Activated CD8-positive, alpha-beta memory T cell treated with anti-CD3 and anti-CD28 coated beads for 4 hours (primary cell): ENCODE measurements at regions not wholly inside any gene's neighbourhood (a gene's known extent, or its start where the extent isn't known, plus 50 kb on each side); places are given as distances from the start of the nearest gene placed in this dataset.
"Not testable (repeated sequence)": the region's sequence is repeated elsewhere in the genome, so short reads cannot be mapped to it uniquely, and the experiment has no call there.

Experiments used
- DNase-seq, 2 donors: peaks; one replicate each; pipeline ENCODE4 v3.0.0-alpha.2; 2020; ENCODE audit warnings: low read depth in 2 of 2

DNA sequence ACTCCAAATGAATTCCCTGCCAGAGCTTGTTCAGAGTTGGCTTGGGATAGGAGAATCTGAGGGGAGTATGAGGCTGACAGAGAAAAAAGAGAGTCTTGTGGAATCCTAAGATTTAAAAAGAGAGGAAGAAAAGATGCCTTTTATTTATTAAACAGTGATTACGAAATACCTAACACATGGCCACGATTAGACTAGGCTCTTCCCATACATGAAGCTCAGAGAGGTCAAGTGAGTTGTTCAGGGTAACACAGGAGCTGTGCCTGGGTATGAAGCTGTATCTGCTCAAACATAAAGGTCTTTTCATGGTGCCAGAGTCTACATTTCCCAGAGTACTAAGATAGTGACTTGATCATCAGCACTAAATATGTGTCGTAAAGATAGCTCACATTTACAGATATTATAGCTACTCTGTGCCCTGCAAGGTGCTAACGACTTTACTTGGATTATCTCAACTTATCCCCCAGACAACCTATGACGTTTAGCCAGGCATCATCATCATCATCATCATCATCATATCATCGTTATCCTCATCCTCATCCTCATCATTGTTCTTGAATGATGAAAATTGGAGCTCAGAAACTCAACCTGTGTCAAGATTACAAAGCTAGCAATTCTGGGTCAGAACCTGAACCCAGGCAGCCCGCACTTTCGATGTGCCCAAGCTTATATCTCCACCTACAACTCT, 500.8 kb downstream of the NPIPA7 start:
- DNase-seq, result no peak

DNA sequence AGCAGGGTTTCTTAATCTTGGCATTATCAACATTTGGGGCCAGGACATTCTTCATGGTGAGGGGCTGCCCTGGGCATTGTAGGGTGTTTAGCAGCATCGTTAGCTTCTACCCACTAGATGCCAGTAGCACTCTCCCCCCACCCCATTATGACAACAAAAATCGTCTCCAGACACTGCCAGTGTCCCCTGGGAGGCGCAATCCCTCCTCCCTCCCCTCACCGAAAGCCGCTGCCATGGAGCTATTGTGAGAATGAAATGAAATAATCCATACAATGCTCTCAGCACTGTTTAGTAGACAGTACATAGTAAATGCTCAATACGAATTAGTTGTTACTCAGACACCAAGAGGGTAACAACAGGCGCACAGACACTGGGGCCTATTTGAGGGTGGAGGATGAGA, 502.9 kb downstream of the NPIPA7 start:
- no peak for DNase-seq

DNA sequence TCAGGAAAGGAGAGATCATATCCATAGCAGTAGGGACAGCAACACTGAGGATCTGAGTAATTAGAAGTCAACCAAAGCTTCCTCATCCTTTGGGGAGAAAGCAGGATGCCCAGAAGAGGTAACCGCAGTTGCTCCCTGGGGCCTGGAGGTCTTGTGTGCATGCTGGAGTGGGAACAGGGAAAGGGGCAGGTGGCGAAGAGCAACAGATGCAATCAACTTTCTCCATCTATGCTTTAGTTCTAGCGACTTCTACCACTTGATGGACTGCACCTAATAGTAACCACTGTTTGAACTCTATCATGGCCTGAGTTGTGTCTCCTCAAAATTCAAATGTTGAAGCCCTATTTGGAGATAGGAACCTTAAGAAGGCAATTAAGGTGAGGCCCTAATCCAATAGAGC, 503.8 kb downstream of the NPIPA7 start:
- no peak for DNase-seq

DNA sequence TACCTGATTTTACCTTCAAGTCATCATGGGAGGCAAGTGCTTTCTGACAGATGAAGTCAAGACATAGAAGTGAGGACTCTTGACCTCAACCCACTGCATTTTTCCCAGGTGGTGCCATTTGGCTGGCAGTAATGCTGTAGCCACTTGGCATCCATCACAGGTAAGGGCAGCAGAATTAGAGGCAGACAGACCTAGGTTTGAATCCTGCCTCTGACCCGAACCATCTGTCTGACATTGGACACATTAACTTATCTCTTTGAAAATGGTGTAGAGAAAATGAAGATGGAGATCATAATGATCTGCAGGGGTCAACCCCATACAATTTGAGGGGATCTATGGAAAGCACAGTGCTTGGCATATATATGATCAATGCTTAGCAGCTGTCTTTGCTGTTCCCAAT, 505.5 kb downstream of the NPIPA7 start:
- DNase-seq, result no peak

DNA sequence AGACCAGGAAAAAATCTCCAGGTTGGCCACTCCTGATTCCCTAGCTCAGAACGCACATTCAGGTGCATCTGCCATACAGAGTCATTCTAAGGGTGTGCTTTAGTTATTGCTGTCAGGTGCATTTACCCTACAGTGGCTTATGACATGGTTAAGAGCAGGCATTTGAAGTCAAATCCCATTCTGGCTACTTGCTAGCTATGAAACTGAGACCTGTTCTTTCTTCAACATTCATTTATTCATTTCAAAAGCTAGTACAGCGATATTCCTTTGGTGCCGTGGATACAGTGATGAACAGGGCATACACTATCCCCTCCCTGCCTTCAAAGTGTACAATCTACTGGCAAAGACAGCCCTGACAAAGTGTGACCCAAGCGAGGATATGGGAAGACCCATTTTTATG, 508.3 kb downstream of the NPIPA7 start:
- DNase-seq, result no peak

DNA sequence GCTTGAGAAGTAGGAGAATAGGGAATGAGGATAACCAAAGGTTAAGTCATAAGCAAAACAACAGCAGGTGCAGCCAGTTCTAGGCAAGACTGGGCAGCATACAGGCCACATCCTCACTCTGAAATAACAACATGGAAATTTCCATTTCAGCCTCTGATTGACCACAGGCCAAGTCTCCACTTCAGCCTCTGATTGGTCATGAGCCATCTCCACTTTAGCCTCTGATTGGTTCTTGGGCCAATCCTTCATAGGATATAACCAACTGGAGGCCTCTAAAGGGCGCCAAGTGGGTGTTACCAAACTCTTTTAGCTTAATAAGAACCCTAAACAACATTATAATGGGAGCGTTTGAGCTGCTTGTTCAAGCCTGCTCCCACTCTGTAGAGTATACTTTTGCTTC, 512.0 kb downstream of the NPIPA7 start:
- no peak for DNase-seq

DNA sequence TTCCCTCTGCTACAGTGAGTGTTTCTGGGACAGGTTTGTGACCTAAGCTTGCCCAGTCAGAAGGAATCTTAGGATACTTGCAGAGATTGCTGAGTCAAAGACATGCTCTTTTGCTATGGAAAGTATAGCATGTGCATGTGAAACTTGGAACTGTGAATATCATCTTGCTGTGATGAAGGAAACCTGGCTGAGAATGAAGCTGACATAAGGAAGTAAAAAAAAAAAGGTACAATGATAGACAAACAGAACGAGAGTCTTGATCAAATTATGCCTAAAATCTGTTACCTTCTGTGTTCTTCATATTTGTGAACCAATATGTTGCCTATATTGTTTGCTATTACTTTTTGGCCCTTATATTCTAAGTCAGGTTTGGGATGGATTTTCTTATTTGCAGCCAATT, 525.7 kb downstream of the NPIPA7 start:
- DNase-seq, result no peak

DNA sequence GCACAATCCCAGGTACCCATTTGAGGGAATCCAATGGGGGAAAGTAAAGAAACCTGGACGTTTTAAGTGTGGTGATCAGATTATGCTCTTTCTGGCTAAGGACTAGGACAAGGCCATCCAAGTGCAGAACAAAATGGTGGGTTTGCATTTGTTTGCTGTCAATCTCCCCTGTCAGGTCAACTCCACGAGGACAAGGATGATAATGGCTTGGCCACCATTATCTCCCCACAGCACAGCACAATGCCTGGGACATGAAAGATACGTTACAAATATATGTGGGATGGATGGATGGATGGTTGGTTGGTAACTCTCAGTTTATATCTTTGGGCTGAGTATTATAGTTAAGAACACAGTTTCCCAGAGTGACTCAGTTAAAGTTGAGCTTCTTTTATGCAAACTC, 526.9 kb downstream of the NPIPA7 start:
- no peak for DNase-seq

DNA sequence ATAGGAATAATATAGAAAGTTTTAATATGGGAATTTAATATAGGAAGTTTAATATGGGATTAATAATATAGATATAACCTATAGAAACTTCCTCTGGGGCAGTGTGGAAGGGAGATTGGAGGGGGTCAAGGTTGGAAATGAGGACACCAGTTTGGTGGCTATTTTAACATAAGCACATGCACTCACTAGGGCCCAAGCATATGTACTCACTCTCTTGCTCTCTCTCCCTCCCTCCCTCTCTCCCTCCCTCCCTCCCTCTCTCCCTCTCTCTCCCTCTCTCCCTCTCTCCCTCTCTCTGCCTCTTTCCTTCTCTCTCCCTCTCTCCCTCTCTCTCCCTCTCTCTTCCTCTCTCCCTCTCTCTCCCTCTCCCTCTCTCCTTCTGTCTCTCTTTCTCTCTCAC, 528.1 kb downstream of the NPIPA7 start:
- no peak for DNase-seq

DNA sequence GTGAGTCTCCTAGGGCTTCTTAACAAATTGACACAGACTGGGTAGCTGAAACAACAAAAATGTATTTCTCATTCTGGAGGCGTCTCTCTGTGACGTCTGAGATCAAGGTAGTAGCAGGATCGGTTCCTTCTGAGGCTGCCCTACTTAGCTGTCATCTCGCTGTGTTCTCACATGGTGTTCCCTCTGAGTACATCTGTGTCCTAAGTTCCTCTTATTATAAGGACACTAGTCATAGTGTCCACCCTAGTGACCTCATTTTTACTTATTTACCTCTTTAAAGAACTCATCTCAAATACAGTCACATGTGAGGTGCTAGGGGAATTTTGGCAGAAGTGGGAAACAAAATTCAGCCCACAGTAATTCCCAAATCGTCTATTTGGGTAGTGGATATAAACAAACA, 529.1 kb downstream of the NPIPA7 start:
- DNase-seq, result no peak

DNA sequence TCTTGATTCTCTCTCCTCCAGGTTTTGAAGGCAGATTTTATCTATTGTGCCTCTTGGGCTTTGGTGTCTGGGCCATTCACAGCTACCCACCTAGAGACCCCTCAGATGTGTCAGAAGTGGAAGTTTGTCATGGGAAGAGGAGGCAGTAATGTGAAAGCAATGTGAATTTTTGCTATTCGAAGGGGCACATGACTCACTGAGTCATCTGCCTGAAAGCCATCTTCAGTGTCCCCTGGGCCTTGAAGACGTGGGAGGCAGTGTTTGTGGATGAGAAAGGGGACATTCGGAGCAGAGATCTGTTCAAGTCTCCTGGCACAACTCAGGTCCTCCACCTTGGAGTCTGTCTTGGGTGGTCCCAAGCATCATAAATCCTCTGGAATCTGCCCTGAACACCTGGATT, 530.2 kb downstream of the NPIPA7 start:
- DNase-seq, result no peak

DNA sequence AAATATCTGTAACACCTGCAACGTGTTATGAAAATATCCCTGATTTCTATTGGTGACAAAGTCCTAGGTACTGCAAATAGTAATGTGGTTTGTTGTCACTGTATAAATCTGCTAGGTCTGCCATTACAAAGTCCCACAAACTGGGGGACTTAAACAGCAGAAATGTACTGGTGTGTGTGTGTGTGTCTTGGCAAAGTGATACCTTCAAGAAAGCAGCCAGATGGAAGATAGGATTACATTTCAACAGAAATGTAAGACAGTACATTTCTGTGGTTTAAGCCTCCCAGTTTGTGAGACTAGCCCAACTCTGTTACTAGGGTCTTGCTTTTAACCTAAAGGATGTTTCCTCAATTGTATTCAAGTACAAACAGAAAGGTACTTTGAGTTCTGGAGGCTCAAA, 531.7 kb downstream of the NPIPA7 start:
- no peak for DNase-seq

DNA sequence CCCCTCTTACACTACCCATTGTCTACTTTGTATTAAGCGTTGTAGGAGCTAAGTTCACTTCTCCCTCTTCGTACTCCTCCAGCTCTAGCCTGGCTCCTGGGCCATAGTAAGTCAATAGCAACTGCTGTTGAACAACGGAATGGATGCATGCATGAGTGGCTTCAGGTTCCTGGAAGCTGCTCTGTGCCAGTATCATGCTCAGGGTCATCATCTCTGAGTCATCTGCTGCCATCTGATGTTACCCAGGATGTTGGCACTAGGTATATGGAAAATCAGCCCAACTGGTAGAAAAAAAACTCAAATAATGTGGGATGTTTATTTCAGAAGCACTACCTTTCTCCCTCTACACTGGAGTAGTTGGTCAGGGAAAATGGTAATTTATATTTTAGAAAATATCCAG, 536.8 kb downstream of the NPIPA7 start:
- DNase-seq, result no peak

DNA sequence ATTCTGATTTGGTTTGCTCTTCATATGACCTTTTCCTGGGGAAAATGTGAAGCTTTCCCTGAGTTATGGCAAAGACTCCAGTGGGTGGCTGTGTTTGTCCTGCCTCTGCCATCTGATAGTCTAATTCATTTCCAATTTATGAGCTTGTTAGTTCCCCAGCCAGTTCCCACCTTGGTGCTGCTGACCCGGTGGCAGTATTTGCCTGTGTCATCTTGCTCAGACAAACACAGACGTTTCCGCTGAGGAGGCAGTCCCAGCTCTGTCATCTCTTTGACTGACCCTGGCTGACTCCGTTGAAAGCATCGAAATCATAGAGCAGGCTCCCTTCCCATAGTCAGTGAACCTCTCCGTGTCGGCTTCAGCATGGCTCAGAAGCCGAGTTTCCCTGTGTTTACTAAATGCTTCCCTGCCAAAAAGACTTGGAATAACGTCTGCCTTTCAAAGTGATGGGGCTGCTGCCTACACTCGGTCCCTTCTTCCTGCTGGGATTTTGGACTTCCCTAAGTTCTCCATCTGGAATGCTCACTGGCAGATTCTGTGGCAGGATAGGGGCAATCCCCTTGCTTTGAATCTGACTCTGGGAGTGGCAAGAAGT, 538.3 kb downstream of the NPIPA7 start:
- no peak for DNase-seq

DNA sequence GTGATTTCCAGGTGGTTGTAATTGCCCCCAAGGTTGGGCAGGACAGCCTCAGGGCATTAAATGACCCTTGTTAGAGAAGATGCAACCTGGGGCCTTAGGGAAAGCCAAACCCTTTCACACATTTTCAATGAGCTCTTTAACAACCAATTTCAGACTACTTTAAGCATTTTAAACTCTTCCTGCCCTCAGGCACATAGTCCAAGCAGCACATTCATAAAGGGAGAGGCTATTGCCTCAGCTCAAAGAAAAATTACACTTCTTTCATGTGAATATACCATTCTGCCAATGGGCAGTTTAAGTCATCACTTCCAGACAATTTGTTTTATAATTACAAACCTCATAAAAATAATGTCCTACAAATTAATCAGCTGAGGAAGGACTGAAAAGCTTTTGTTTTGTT, 544.5 kb downstream of the NPIPA7 start:
- no peak for DNase-seq

DNA sequence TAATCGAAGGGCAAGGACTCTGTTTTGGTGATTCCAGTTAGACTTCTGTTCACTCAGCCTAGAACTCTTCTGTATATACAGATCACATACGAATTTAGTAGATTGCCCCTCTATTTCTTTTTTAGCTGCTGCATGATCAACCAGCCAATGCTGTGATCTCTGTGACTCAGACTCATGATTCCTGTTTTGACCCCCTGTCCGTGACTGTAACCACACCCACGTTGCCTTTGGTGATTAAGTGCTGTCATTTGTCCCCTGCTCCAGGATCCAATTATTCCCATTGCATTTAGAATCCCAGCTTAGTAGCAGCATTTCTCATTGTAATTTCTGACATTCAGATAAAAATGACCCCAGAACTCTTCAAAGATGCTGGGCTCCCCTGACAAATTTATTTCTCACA, 545.7 kb downstream of the NPIPA7 start:
- DNase-seq, result no peak

DNA sequence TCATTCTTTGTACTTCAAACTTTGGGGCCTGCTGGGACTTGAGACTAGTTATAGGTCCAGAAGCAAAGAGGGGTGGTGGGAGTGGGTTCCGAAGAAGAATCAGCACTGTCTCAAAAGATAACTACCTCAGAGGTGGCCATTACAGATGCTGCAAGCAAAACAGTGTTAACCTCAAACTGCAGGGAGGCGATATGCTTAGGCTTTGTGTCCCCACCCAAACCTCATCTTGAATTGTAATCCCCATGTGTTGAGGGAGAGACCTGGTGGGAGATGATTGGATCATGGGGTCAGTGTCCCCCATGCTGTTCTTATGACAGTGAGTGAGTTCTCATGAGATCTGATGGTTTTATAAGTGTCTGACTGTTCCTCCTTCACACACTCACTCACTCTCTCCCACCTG, 545.3 kb downstream of the XYLT1 start:
- DNase-seq, result no peak

DNA sequence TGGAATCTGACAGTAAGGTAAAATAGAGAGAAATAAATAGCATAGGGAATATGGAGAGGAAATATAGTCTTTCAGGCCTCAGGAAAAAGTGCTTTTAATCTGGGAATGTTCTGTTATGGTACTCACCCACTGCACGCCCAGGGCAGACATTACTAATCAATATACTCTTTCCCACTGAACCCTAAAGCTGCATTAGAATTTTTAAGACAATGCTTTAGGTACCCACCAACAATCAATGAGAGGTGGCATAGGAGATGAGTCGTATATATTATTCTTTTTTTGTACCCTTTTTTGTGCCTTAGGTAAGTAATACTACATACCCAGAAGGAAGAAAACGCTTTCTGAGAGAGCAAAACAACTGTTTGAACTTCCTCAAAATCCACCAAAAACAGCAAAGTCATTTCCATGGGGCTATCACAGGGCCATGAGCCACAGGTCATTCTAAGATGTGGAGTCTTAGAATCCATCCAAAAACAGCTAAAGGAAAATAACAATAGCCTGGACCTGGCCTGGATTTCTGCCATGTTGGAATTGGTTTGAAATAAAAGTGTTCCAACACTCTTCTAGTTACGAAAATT, 542.1 kb downstream of the XYLT1 start:
- no peak for DNase-seq

DNA sequence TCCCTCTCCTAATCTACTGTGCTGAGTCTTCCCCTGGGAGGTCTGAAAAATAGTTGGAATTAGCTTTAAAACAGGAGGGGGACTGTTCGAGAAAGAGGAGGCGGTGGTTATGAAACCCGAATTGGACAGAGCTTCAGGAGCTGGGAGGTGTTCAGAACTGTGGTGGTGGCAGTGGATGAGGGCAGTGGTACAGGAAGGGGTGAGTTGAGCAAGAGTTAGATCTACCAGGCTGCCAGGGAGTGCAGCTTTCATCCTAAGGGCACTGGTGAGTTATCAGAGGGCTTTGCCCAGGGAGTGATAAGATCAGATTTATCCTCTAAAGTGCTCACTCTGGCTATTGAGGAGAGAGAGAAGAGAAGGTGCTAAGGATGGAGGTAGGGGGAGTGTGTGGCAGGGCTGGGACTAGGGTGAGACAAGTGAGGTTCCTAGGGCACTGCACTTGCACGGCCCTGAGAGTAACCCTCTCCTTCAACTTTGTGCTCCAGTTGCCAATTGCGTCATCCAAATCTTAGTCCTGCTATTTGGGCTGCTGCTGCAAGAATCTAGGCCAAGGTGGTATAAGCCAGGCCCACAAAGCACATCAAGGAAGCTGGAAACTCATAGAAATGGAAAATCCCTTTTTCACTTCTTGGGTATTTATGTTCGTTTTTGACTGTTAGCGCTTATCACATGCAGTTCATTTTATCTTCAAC, 540.3 kb downstream of the XYLT1 start:
- no peak for DNase-seq

DNA sequence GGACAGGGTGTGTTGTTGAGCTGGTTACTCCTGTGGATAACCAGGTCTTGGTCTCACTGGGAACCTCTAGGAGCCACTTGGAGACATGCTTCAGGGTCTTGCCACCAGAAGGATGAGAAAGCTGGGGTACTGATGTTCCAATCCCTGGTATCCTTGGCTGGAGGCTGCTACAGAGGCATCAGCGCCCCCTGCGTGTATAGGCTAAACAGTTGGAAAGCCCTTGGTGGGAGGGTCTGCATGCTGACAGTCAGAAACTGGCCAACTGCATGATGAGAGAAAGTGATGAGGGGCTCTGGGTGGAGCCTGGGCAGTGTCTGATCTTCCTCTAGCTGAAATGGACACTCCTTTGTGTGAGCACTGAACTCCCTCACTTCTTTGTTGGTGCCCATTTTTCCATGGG, 536.9 kb downstream of the XYLT1 start:
- DNase-seq, result no peak

DNA sequence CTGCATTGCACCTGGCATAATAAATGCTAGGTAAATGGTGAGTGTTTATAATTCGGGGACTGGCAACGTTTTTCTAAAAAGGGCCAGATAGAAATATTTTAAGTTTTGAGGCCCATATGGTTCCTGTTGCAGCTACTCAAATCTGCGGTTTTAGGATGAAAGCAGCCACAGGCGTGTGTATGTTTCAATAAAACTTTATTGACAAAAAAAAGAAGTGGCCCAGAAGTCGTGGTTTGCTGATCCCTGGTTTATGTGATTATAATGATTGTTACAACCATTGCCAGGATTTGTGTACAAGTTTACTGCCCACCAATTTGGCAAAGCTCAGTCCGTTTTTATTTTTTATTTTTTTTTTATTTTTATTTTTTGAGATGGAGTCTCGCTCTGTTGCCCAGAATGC, 536.1 kb downstream of the XYLT1 start:
- DNase-seq, result no peak

DNA sequence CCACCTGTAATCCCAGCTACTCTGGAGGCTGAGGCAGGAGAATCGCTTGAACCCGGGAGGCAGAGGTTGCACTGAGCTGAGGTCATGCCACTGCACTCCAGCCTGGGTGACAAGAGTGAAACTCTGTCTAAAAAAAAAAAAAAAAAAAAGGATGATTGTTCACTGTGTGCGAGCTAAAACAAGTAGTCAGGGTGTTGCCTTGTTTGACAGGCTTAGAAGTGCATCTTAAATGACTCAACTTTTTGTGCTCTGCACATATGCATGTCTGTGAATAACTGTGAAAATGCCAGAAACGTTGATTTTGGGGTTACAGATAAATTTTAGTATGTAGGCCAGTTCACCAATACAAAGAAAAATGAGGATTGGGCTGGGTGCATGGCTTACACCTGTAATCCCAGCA, 534.9 kb downstream of the XYLT1 start:
- not testable (repeated sequence) for DNase-seq

DNA sequence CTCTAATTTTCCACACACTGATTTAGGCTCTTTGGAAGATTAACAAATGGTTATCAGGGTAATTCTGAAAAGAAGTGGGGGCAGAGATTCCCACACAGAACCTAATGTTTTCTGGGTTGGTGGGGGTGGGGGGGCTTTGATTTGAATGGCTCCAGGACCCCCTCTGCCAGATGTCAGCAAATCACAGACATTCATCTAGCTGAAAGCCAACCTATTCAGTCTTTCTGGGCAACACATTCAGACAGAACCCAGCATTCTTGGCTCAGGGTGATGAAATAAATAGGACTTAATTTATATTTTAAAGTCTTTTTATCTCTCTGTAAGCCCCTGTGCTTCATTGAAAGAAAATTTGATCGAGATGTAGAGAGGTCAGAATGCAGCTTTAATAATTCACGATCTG, 533.2 kb downstream of the XYLT1 start:
- no peak for DNase-seq
